ENCODE measurements at regions not wholly inside any gene's neighbourhood (a gene's known extent, or its start where the extent isn't known, plus 50 kb on each side); places are given as distances from the start of the nearest gene placed in this dataset.

GRCh38 chr2:111707700-111708099 lies 176.3 kb downstream of the ANAPC1 start:
- no peaks in the 10 kb centered on the region for H3K36me3 ChIP-seq (ENCODE audit: control insufficient read depth, insufficient read depth, low read length)
- H3K79me2 ChIP-seq (ENCODE audit: control insufficient read depth, insufficient read depth, low read length) = no peaks in the 10 kb centered on the region
- H2AFZ ChIP-seq (ENCODE audit: low read length) = no peak overlapping the region
- no peak for DNase-seq (ENCODE audit: low read depth in 2 of 2)
- no peaks in the 10 kb centered on the region for H4K20me1 ChIP-seq (ENCODE audit: control insufficient read depth, extremely low read depth, insufficient read depth, low read length)
- peaks cover 2% of the 10 kb centered on the region for H3K27me3 ChIP-seq (ENCODE audit: control insufficient read depth, insufficient read depth, low read length)
- peaks cover 21% of the 10 kb centered on the region for H3K4me1 ChIP-seq (ENCODE audit: control insufficient read depth, extremely low read depth, insufficient read depth, low read length)
- no peak for TF ChIP-seq CTCF (conservative IDR thresholded peaks at IDR 0.05 in 1 of 2, IDR thresholded peaks at IDR 0.05 in 1 of 2; ENCODE audit: low read depth in 1 of 2, low read length in 2 of 2)
- TF ChIP-seq EZH2 (IDR thresholded peaks at IDR 0.05; ENCODE audit: low read length, missing control alignments) = no peak
- H3K4me2 ChIP-seq (ENCODE audit: extremely low read depth, insufficient read depth, low read length) = no peak overlapping the region
- no peaks in the 10 kb centered on the region for H3K9me3 ChIP-seq (ENCODE audit: control insufficient read depth, insufficient read depth, low read depth, low read length)
- H3K4me3 ChIP-seq (replicated peaks in 1 of 4; ENCODE audit: control extremely low read depth in 1 of 4, insufficient read depth in 1 of 4, low read depth in 3 of 4, low read length in 4 of 4) = no peak overlapping the region
- H3K9ac ChIP-seq (ENCODE audit: insufficient read depth, low read length) = no peak overlapping the region
- no peak overlapping the region for H3K27ac ChIP-seq (ENCODE audit: insufficient read depth, low read length)

- H3K27me3 ChIP-seq (ENCODE audit: control insufficient read depth, insufficient read depth, low read length) = peaks cover 2% of the 10 kb centered on the region
- no peak overlapping the region for H3K9ac ChIP-seq (ENCODE audit: insufficient read depth, low read length)
- DNase-seq (ENCODE audit: low read depth in 2 of 2) = peak in 1 of 2 donors; percentile 60
- H2AFZ ChIP-seq (ENCODE audit: low read length) = no peak overlapping the region
- H3K27ac ChIP-seq (ENCODE audit: insufficient read depth, low read length) = no peak overlapping the region
- no peaks in the 10 kb centered on the region for H3K36me3 ChIP-seq (ENCODE audit: control insufficient read depth, insufficient read depth, low read length)
- no peaks in the 10 kb centered on the region for H4K20me1 ChIP-seq (ENCODE audit: control insufficient read depth, extremely low read depth, insufficient read depth, low read length)
- H3K4me2 ChIP-seq (ENCODE audit: extremely low read depth, insufficient read depth, low read length) = no peak overlapping the region
- H3K9me3 ChIP-seq (ENCODE audit: control insufficient read depth, insufficient read depth, low read depth, low read length) = no peaks in the 10 kb centered on the region
- H3K79me2 ChIP-seq (ENCODE audit: control insufficient read depth, insufficient read depth, low read length) = no peaks in the 10 kb centered on the region
- no peak for TF ChIP-seq CTCF (conservative IDR thresholded peaks at IDR 0.05 in 1 of 2, IDR thresholded peaks at IDR 0.05 in 1 of 2; ENCODE audit: low read depth in 1 of 2, low read length in 2 of 2)
- no peak for TF ChIP-seq EZH2 (IDR thresholded peaks at IDR 0.05; ENCODE audit: low read length, missing control alignments)
- H3K4me3 ChIP-seq (replicated peaks in 1 of 4; ENCODE audit: control extremely low read depth in 1 of 4, insufficient read depth in 1 of 4, low read depth in 3 of 4, low read length in 4 of 4) = no peak overlapping the region
- peaks cover 21% of the 10 kb centered on the region for H3K4me1 ChIP-seq (ENCODE audit: control insufficient read depth, extremely low read depth, insufficient read depth, low read length)
Observed at GRCh38 chr2:111708476-111709180, 175.4 kb downstream of the ANAPC1 start.

GRCh38 chr2:111709321-111709720 lies 174.7 kb downstream of the ANAPC1 start:
- H3K36me3 ChIP-seq (ENCODE audit: control insufficient read depth, insufficient read depth, low read length) = no peaks in the 10 kb centered on the region
- H3K4me1 ChIP-seq (ENCODE audit: control insufficient read depth, extremely low read depth, insufficient read depth, low read length) = peaks cover 17% of the 10 kb centered on the region
- H4K20me1 ChIP-seq (ENCODE audit: control insufficient read depth, extremely low read depth, insufficient read depth, low read length) = no peaks in the 10 kb centered on the region
- no peak overlapping the region for H3K4me2 ChIP-seq (ENCODE audit: extremely low read depth, insufficient read depth, low read length)
- no peak overlapping the region for H3K9ac ChIP-seq (ENCODE audit: insufficient read depth, low read length)
- DNase-seq (ENCODE audit: low read depth in 2 of 2) = no peak
- no peak overlapping the region for H2AFZ ChIP-seq (ENCODE audit: low read length)
- no peaks in the 10 kb centered on the region for H3K9me3 ChIP-seq (ENCODE audit: control insufficient read depth, insufficient read depth, low read depth, low read length)
- peaks cover 2% of the 10 kb centered on the region for H3K27me3 ChIP-seq (ENCODE audit: control insufficient read depth, insufficient read depth, low read length)
- H3K27ac ChIP-seq (ENCODE audit: insufficient read depth, low read length) = no peak overlapping the region
- TF ChIP-seq CTCF (conservative IDR thresholded peaks at IDR 0.05 in 1 of 2, IDR thresholded peaks at IDR 0.05 in 1 of 2; ENCODE audit: low read depth in 1 of 2, low read length in 2 of 2) (no peak), EZH2 (IDR thresholded peaks at IDR 0.05; ENCODE audit: low read length, missing control alignments) (no peak)
- H3K79me2 ChIP-seq (ENCODE audit: control insufficient read depth, insufficient read depth, low read length) = no peaks in the 10 kb centered on the region
- H3K4me3 ChIP-seq (replicated peaks in 1 of 4; ENCODE audit: control extremely low read depth in 1 of 4, insufficient read depth in 1 of 4, low read depth in 3 of 4, low read length in 4 of 4) = no peak overlapping the region
